WTC11 (cell line): ENCODE measurements at regions not wholly inside any gene's neighbourhood (a gene's known extent, or its start where the extent isn't known, plus 50 kb on each side); places are given as distances from the start of the nearest gene placed in this dataset.

Experiments
- ATAC-seq: fragments of 200-7000 bp; cut with Tn5 transposase; 2 replicates; pipeline ENCODE4 v1.10.0; 2021; ENCODE audit warnings: mild to moderate bottlenecking, moderate library complexity
- CTCF ChIA-PET: fragments of 300-600 bp; sonication (Branson Sonifier 250); formaldehyde crosslinking; loops from one replicate; lab custom pipeline; 2021; ENCODE audit warnings: antibody characterized with exemption; lab: Charles Lee
- POLR2A ChIA-PET: fragments of 350-600 bp; sonication (Branson Sonifier 250); formaldehyde crosslinking; loops from one replicate; lab custom pipeline; 2021; ENCODE audit warnings: antibody characterized with exemption; lab: Charles Lee
- DNase-seq: peaks from one replicate; pipeline ENCODE4 v3.0.0; 2021; ENCODE audit warnings: low spot score
- H3K27ac Mint-ChIP-seq: 2 replicates; pipeline ENCODE4 v1.8.0; 2021; ENCODE audit warnings: mixed read lengths
- H3K27me3 Mint-ChIP-seq: 2 replicates; pipeline ENCODE4 v1.8.0; 2021; ENCODE audit warnings: low read depth, mild to moderate bottlenecking, moderate library complexity, mixed read lengths
- H3K36me3 Mint-ChIP-seq: 2 replicates; pipeline ENCODE4 v1.8.0; 2021; ENCODE audit warnings: mixed read lengths
- H3K4me1 Mint-ChIP-seq: 2 replicates; pipeline ENCODE4 v1.8.0; 2022; ENCODE audit warnings: mixed read lengths
- H3K4me3 Mint-ChIP-seq: 2 replicates; pipeline ENCODE4 v1.8.0; 2021; ENCODE audit warnings: mild to moderate bottlenecking, moderate library complexity, mixed read lengths
- H3K9me3 Mint-ChIP-seq: 2 replicates; pipeline ENCODE4 v1.8.0; 2021; ENCODE audit warnings: mixed read lengths
- CREM ChIP-seq: sonication (generic); formaldehyde crosslinking; IDR thresholded peaks from 2 replicates; pipeline ENCODE4 v1.8.1; 2022; ENCODE audit warnings: mild to moderate bottlenecking, missing genetic modification reagents, moderate library complexity
- FOXJ3 ChIP-seq: sonication (generic); formaldehyde crosslinking; IDR thresholded peaks from 2 replicates; pipeline ENCODE4 v1.9.0; 2021; ENCODE audit warnings: missing genetic modification reagents, mild to moderate bottlenecking, borderline replicate concordance
- KAT7 ChIP-seq: sonication (generic); formaldehyde crosslinking; IDR thresholded peaks from 2 replicates; pipeline ENCODE4 v1.8.1; 2023; ENCODE audit warnings: missing genetic modification reagents, mild to moderate bottlenecking, borderline replicate concordance
- NFATC4 ChIP-seq: fragments of 250-450 bp; sonication (Bioruptor Pico); IDR thresholded peaks from 2 replicates; pipeline ENCODE4 v1.9.0; 2021; ENCODE audit warnings: mild to moderate bottlenecking
- NFE2L1 ChIP-seq: sonication (generic); formaldehyde crosslinking; IDR thresholded peaks from 2 replicates; pipeline ENCODE4 v1.8.1; 2023; ENCODE audit warnings: missing genetic modification reagents
- NFYB ChIP-seq: sonication (generic); formaldehyde crosslinking; conservative IDR thresholded peaks from 2 replicates; pipeline ENCODE4 v1.8.0; 2022; ENCODE audit warnings: low read depth, missing genetic modification reagents
- RORB ChIP-seq: fragments of 250-450 bp; sonication (Bioruptor Pico); IDR thresholded peaks from 2 replicates; pipeline ENCODE4 v1.9.0; 2021; ENCODE audit warnings: mild to moderate bottlenecking
- SMAD4 ChIP-seq: sonication (generic); formaldehyde crosslinking; IDR thresholded peaks from 2 replicates; pipeline ENCODE4 v1.8.0; 2022; ENCODE audit warnings: mild to moderate bottlenecking, missing genetic modification reagents
- SP1 ChIP-seq: sonication (generic); formaldehyde crosslinking; conservative IDR thresholded peaks from 2 replicates; pipeline ENCODE4 v1.8.1; 2022; ENCODE audit warnings: missing genetic modification reagents
- ZNF219 ChIP-seq: sonication (generic); formaldehyde crosslinking; IDR thresholded peaks from 2 replicates; pipeline ENCODE4 v1.8.0; 2023; ENCODE audit warnings: missing genetic modification reagents, mild to moderate bottlenecking, borderline replicate concordance
- TF ChIP-seq, protein P1 (sequence below): fragments of 250-450 bp; sonication (Bioruptor Pico); IDR thresholded peaks from 2 replicates; pipeline ENCODE4 v1.9.0; 2021; ENCODE audit warnings: mild to moderate bottlenecking
- TF ChIP-seq, protein P2 (sequence below): sonication (generic); formaldehyde crosslinking; IDR thresholded peaks from 2 replicates; pipeline ENCODE4 v1.8.0; 2023; ENCODE audit warnings: missing genetic modification reagents, mild to moderate bottlenecking, borderline replicate concordance
- TF ChIP-seq, protein P3 (sequence below): sonication (generic); formaldehyde crosslinking; IDR thresholded peaks from 2 replicates; pipeline ENCODE4 v1.8.1; 2022; ENCODE audit warnings: mild to moderate bottlenecking, missing genetic modification reagents, moderate library complexity, borderline replicate concordance
- TF ChIP-seq, protein P4 (sequence below): sonication (generic); formaldehyde crosslinking; IDR thresholded peaks from 2 replicates; pipeline ENCODE4 v1.8.1; 2023; ENCODE audit warnings: mild to moderate bottlenecking, missing genetic modification reagents
- TF ChIP-seq, protein P5 (sequence below): fragments of 250-450 bp; sonication (Bioruptor Pico); conservative IDR thresholded peaks from 2 replicates; pipeline ENCODE4 v1.9.0; 2021; ENCODE audit warnings: mild to moderate bottlenecking
- TF ChIP-seq, protein P6 (sequence below): sonication (generic); formaldehyde crosslinking; IDR thresholded peaks from 2 replicates; pipeline ENCODE4 v1.8.1; 2022; ENCODE audit warnings: low read depth, mild to moderate bottlenecking, moderate library complexity, missing genetic modification reagents, borderline replicate concordance
- TF ChIP-seq, protein P7 (sequence below): fragments of 250-450 bp; sonication (Bioruptor Pico); IDR thresholded peaks from 2 replicates; pipeline ENCODE4 v1.9.0; 2021; ENCODE audit warnings: mild to moderate bottlenecking
- TF ChIP-seq, protein P8 (sequence below): sonication (generic); formaldehyde crosslinking; conservative IDR thresholded peaks from 2 replicates; pipeline ENCODE4 v1.8.1; 2023; ENCODE audit warnings: mild to moderate bottlenecking, low read depth, missing genetic modification reagents, moderate library complexity

DNA sequence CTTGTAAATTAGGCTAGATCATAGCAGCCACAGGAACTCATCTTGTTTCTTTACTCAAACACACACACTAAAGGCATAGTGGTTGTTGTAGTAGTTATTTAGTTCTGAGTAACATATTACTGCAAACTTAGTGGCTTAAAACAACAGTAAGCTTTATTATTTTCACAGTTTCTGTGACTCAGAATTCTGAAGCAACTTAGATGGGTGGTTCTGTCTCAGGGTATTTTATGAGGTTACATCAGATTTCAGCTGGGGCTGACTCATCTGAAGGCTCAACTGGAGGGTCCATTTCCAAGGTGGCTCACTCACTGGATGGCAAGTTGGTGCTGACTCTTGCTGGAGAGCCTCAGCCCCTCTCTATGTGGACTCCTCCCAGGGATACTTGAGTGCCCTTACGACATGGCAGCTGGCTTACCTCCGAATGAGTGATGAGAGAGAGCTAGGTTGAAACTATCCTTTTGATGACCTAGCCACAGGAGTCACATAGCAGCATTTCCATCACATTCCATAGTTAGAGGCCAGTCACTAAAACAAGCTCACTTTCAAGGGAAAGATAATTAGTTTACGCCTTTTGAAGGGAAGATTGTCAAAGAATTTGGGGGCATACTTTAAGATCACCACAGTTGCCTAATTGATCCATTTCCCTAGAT is 101.0 kb upstream of the PRNP start (continued):
- TF ChIP-seq, protein P1, sequence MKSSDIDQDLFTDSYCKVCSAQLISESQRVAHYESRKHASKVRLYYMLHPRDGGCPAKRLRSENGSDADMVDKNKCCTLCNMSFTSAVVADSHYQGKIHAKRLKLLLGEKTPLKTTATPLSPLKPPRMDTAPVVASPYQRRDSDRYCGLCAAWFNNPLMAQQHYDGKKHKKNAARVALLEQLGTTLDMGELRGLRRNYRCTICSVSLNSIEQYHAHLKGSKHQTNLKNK: no peak
- TF ChIP-seq FOXJ3 (CRISPR knock-in tag) (no peak), SP1 (CRISPR knock-in tag) (no peak)
- TF ChIP-seq, protein P2, sequence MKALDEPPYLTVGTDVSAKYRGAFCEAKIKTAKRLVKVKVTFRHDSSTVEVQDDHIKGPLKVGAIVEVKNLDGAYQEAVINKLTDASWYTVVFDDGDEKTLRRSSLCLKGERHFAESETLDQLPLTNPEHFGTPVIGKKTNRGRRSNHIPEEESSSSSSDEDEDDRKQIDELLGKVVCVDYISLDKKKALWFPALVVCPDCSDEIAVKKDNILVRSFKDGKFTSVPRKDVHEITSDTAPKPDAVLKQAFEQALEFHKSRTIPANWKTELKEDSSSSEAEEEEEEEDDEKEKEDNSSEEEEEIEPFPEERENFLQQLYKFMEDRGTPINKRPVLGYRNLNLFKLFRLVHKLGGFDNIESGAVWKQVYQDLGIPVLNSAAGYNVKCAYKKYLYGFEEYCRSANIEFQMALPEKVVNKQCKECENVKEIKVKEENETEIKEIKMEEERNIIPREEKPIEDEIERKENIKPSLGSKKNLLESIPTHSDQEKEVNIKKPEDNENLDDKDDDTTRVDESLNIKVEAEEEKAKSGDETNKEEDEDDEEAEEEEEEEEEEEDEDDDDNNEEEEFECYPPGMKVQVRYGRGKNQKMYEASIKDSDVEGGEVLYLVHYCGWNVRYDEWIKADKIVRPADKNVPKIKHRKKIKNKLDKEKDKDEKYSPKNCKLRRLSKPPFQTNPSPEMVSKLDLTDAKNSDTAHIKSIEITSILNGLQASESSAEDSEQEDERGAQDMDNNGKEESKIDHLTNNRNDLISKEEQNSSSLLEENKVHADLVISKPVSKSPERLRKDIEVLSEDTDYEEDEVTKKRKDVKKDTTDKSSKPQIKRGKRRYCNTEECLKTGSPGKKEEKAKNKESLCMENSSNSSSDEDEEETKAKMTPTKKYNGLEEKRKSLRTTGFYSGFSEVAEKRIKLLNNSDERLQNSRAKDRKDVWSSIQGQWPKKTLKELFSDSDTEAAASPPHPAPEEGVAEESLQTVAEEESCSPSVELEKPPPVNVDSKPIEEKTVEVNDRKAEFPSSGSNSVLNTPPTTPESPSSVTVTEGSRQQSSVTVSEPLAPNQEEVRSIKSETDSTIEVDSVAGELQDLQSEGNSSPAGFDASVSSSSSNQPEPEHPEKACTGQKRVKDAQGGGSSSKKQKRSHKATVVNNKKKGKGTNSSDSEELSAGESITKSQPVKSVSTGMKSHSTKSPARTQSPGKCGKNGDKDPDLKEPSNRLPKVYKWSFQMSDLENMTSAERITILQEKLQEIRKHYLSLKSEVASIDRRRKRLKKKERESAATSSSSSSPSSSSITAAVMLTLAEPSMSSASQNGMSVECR (CRISPR knock-in tag): no peak

DNA sequence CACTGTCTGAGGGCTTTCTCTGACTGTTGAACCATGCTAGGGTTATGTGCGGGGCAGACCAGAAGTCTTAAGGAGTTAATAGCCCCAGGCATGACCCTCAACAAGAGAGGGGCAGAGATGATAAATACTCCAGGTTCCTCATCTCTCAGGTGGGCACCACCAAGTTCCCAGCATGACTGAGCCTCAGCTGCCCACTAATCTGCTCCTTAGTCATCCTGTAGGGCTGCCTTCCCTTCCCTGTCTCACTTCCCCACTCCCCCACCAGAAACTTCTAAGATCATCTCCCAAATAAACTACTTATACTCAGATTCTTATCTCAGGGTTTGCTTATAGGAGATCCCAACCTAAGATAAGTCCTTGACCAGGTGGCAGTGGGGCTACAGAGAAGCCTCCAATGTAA is 101.7 kb upstream of the PRNP start:
- Mint-ChIP-seq H3K4me3 (no peak overlapping the region), H3K9me3 (no peaks in the 10 kb centered on the region), H3K36me3 (no peaks in the 10 kb centered on the region), H3K4me1 (peaks cover 15% of the 10 kb centered on the region), H3K27me3 (peaks cover 36% of the 10 kb centered on the region), H3K27ac (no peak overlapping the region)
- POLR2A ChIA-PET: interaction anchor here (0.6 kb wide), 1 partner anchor 579 kb away, joined by 3 read pairs; no protein-coding TSS in a partner anchor
- CTCF ChIA-PET: interaction anchor here (1.6 kb wide), 1 partner anchor 16 kb away, joined by 4 read pairs; no protein-coding TSS in a partner anchor
- DNase-seq (no peak), ATAC-seq (no peak)
- TF ChIP-seq, protein P3, sequence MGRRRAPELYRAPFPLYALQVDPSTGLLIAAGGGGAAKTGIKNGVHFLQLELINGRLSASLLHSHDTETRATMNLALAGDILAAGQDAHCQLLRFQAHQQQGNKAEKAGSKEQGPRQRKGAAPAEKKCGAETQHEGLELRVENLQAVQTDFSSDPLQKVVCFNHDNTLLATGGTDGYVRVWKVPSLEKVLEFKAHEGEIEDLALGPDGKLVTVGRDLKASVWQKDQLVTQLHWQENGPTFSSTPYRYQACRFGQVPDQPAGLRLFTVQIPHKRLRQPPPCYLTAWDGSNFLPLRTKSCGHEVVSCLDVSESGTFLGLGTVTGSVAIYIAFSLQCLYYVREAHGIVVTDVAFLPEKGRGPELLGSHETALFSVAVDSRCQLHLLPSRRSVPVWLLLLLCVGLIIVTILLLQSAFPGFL (CRISPR knock-in tag): no peak
- no peak for TF ChIP-seq RORB
- TF ChIP-seq NFATC4 (CRISPR knock-in tag): no peak
- TF ChIP-seq, protein P4, sequence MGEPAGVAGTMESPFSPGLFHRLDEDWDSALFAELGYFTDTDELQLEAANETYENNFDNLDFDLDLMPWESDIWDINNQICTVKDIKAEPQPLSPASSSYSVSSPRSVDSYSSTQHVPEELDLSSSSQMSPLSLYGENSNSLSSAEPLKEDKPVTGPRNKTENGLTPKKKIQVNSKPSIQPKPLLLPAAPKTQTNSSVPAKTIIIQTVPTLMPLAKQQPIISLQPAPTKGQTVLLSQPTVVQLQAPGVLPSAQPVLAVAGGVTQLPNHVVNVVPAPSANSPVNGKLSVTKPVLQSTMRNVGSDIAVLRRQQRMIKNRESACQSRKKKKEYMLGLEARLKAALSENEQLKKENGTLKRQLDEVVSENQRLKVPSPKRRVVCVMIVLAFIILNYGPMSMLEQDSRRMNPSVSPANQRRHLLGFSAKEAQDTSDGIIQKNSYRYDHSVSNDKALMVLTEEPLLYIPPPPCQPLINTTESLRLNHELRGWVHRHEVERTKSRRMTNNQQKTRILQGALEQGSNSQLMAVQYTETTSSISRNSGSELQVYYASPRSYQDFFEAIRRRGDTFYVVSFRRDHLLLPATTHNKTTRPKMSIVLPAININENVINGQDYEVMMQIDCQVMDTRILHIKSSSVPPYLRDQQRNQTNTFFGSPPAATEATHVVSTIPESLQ: no peak
- TF ChIP-seq SMAD4 (CRISPR knock-in tag): no peak
- TF ChIP-seq NFYB (CRISPR knock-in tag): no peak
- TF ChIP-seq ZNF219 (CRISPR knock-in tag): no peak
- TF ChIP-seq, protein P5, sequence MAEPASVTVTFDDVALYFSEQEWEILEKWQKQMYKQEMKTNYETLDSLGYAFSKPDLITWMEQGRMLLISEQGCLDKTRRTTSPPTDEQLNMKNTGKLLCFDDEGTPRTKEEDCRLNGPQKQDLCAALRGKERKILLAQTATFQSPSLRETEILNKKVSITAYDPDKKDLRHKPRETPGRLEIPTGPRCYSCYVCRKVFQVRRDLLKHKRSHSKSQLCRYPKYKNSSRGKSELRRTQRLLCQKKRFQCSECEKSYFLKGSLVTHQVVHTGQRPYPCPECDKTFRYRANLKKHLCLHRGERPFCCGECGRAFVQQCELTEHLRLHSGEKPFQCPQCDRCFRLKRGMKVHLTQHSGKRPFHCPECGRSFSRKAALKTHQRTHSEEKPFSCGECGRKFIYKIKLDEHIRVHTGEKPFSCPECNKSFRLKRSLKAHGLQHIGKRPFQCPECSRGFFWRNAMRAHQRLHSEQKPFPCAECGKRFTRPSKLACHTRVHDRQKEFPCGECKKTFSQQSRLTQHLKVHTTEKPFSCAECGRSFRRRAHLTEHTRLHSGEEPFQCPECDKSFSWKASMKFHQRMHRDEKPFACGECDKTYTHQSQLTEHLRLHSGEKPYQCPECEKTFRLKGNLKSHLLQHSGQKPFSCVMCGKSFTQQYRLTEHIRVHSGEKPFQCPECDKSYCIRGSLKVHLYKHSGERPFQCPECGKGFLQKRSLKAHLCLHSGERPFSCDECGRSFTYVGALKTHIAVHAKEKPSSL (CRISPR knock-in tag): no peak
- TF ChIP-seq, protein P6, sequence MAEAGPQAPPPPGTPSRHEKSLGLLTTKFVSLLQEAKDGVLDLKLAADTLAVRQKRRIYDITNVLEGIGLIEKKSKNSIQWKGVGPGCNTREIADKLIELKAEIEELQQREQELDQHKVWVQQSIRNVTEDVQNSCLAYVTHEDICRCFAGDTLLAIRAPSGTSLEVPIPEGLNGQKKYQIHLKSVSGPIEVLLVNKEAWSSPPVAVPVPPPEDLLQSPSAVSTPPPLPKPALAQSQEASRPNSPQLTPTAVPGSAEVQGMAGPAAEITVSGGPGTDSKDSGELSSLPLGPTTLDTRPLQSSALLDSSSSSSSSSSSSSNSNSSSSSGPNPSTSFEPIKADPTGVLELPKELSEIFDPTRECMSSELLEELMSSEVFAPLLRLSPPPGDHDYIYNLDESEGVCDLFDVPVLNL (CRISPR knock-in tag): no peak
- TF ChIP-seq NFE2L1: no peak
- TF ChIP-seq, protein P7, sequence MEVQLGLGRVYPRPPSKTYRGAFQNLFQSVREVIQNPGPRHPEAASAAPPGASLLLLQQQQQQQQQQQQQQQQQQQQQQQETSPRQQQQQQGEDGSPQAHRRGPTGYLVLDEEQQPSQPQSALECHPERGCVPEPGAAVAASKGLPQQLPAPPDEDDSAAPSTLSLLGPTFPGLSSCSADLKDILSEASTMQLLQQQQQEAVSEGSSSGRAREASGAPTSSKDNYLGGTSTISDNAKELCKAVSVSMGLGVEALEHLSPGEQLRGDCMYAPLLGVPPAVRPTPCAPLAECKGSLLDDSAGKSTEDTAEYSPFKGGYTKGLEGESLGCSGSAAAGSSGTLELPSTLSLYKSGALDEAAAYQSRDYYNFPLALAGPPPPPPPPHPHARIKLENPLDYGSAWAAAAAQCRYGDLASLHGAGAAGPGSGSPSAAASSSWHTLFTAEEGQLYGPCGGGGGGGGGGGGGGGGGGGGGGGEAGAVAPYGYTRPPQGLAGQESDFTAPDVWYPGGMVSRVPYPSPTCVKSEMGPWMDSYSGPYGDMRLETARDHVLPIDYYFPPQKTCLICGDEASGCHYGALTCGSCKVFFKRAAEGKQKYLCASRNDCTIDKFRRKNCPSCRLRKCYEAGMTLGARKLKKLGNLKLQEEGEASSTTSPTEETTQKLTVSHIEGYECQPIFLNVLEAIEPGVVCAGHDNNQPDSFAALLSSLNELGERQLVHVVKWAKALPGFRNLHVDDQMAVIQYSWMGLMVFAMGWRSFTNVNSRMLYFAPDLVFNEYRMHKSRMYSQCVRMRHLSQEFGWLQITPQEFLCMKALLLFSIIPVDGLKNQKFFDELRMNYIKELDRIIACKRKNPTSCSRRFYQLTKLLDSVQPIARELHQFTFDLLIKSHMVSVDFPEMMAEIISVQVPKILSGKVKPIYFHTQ (CRISPR knock-in tag): no peak
- TF ChIP-seq KAT7 (CRISPR knock-in tag): no peak
- TF ChIP-seq, protein P8, sequence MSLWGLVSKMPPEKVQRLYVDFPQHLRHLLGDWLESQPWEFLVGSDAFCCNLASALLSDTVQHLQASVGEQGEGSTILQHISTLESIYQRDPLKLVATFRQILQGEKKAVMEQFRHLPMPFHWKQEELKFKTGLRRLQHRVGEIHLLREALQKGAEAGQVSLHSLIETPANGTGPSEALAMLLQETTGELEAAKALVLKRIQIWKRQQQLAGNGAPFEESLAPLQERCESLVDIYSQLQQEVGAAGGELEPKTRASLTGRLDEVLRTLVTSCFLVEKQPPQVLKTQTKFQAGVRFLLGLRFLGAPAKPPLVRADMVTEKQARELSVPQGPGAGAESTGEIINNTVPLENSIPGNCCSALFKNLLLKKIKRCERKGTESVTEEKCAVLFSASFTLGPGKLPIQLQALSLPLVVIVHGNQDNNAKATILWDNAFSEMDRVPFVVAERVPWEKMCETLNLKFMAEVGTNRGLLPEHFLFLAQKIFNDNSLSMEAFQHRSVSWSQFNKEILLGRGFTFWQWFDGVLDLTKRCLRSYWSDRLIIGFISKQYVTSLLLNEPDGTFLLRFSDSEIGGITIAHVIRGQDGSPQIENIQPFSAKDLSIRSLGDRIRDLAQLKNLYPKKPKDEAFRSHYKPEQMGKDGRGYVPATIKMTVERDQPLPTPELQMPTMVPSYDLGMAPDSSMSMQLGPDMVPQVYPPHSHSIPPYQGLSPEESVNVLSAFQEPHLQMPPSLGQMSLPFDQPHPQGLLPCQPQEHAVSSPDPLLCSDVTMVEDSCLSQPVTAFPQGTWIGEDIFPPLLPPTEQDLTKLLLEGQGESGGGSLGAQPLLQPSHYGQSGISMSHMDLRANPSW (CRISPR knock-in tag): no peak
- TF ChIP-seq CREM (CRISPR knock-in tag): no peak
